ENCODE measurements at regions not wholly inside any gene's neighbourhood (a gene's known extent, or its start where the extent isn't known, plus 50 kb on each side); places are given as distances from the start of the nearest gene placed in this dataset.

DNA sequence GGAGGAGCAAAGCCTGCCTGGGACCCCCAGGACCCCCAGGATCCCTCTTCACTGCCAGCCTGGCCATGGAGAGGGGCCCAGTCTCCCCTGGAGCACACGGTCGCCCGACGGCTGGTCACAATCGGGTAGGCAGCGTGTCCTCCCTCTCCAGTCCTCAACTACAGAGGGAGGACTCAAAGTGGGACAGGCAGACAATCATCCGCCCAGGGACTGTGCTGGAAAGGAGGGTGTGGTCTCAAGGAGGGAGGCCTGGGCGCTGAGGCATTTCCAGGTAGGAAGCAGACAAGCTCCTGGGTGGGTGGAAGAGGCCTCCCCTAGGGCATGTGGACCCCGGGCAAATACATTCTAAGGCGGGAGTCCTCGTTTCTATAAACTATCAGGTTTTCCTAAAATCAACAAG is 93.2 kb upstream of the ADAMTS2 start:
- in situ Hi-C loops (cut with HindIII; ENCODE audit: low sequenced_read_pairs) = no loop called here
- no peak for DNase-seq (ENCODE audit: low read depth)
- TF ChIP-seq, protein P1, sequence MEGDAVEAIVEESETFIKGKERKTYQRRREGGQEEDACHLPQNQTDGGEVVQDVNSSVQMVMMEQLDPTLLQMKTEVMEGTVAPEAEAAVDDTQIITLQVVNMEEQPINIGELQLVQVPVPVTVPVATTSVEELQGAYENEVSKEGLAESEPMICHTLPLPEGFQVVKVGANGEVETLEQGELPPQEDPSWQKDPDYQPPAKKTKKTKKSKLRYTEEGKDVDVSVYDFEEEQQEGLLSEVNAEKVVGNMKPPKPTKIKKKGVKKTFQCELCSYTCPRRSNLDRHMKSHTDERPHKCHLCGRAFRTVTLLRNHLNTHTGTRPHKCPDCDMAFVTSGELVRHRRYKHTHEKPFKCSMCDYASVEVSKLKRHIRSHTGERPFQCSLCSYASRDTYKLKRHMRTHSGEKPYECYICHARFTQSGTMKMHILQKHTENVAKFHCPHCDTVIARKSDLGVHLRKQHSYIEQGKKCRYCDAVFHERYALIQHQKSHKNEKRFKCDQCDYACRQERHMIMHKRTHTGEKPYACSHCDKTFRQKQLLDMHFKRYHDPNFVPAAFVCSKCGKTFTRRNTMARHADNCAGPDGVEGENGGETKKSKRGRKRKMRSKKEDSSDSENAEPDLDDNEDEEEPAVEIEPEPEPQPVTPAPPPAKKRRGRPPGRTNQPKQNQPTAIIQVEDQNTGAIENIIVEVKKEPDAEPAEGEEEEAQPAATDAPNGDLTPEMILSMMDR (IDR thresholded peaks at IDR 0.05; ENCODE audit: low read depth, low read length, missing control alignments) = no peak

DNA sequence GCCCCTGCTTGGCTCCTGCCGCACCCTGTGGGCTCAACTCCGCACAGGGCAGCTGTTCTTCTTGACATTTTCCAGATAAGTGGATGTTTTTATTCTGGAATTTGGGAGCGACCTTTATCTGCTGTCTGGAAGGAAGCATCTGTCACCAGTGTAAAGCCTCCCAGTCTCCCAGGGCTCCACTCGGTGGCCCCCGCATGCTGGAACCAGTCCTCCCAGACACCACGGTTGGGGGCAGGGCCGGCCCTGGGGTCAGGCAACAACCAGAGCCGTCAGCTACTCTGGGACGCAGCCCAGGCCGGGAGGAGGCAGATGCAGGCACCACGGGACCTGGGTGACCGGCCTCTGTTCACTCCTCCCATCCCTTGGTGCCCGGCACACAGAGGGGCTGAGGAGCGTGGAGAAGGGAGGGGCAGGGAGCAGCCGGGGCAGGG is 92.8 kb upstream of the ADAMTS2 start:
- TF ChIP-seq, protein P1 (IDR thresholded peaks at IDR 0.05; ENCODE audit: low read depth, low read length, missing control alignments) = no peak

More for the DNA sequence above, 93.2 kb upstream of the ADAMTS2 start:
- H3K4me3 ChIP-seq (ENCODE audit: low read depth, low read length) = no peak overlapping the region

DNA sequence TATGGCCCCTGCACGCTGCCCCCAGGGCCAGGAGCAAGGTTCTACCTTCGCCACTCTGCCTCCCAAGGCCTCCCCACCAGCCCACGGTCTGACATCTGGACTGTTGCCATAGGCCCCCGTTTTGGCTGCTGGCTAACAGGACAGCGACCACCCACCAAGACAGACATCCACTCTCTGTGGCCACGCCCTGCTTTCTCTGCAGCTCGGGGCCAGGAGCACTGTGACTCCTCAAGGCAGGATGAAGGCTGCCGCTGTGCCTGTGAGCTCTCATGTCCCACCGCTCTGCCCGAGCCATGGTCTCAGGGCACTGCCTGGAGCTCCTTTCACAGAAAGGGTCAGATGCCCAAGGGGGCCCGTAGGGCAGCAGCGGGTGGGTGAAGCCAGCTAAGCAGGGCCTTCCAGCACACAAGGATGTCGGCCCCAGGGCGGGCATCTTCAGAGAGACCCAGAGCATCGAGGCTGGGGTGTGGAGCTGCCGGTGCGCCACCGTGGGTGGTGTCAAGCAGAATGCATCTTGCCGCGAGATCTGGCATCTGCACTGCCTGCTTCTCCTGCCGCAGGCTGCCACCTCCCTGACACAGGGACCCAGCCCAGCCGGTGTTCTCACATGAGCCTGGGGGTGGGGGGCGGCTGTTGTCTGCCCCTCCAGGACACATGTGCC is 92.2 kb upstream of the ADAMTS2 start:
- in situ Hi-C loops (cut with HindIII; ENCODE audit: low sequenced_read_pairs) = no loop called here
- DNase-seq (ENCODE audit: low read depth) = no peak
- H3K4me3 ChIP-seq (ENCODE audit: low read depth, low read length) = no peak overlapping the region
- TF ChIP-seq, protein P1 (IDR thresholded peaks at IDR 0.05; ENCODE audit: low read depth, low read length, missing control alignments) = no peak

More for the DNA sequence above, 92.8 kb upstream of the ADAMTS2 start:
- in situ Hi-C loops (cut with HindIII; ENCODE audit: low sequenced_read_pairs) = no loop called here
- DNase-seq (ENCODE audit: low read depth) = no peak
- H3K4me3 ChIP-seq (ENCODE audit: low read depth, low read length) = no peak overlapping the region

DNA sequence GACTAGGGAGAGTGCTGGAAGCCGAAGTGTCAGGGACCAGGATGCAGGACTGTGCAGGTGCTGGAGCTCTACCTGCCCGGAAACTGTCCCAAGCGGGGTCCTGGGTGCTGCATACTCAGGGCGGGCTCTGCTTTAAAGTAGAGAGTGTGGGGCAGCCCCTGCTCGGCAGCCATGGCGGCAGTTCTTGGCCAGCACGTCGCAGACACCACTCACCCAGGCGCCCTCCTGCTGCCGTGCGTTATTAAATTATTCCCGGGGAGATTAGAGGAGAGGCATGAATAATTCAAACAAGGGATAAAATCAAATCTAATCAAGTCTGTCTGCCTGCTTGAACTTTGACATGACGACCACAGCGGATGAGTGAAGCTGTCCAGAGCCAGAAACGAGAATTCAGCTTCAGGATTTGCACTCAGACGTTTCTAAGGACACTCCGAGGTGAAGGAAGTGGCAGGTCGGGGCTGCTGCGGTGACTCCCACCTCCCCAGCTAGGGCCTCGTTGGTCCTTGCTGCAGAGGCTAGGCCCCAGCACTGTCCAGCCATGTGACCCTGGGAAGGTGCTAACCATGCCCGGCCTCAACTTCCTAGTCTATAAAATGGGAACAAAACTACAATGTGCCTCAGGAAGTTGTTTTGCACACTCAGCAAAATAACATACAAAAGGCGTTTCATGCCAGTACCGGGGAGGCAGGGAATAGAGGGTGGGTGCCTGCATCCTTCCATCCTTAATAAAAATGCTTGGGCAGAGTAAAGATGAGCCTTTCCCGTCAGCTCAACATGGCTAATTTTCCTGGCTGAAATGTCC is 91.3 kb upstream of the ADAMTS2 start:
- H3K4me3 ChIP-seq (ENCODE audit: low read depth, low read length) = no peak overlapping the region
- in situ Hi-C loops (cut with HindIII; ENCODE audit: low sequenced_read_pairs) = no loop called here
- DNase-seq (ENCODE audit: low read depth) = no peak
- TF ChIP-seq, protein P1 (IDR thresholded peaks at IDR 0.05; ENCODE audit: low read depth, low read length, missing control alignments) = no peak

DNA sequence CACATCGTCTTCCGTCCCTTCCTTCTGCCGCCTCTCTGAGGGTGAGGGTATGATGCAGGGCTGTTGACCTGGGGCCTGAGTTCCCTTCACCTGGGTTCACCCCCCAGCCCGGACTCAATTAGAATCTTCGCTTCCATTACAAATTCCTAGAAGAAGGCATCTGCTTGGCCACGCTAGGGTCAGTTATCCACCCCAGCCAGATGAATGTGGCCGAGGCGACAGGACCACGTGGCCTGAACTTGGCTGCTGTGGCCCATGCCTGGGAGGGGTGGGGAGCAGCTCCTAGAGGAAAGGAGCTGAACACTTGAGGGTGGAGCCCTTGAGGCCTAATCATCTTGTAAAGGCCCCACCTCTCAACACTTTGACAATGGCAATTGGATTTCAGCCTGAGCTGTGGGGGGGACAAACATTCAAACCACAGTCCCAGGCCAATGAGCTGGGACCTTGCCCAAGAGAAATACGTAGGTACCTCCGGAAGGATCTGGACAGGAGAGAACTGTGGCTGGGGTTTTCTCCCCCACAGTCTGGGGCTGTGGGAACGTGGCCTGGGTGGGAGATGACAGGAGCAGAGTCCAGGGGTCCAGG is 90.6 kb upstream of the ADAMTS2 start:
- TF ChIP-seq, protein P1 (IDR thresholded peaks at IDR 0.05; ENCODE audit: low read depth, low read length, missing control alignments) = no peak
- no peak for DNase-seq (ENCODE audit: low read depth)
- in situ Hi-C loops (cut with HindIII; ENCODE audit: low sequenced_read_pairs) = no loop called here
- no peak overlapping the region for H3K4me3 ChIP-seq (ENCODE audit: low read depth, low read length)

DNA sequence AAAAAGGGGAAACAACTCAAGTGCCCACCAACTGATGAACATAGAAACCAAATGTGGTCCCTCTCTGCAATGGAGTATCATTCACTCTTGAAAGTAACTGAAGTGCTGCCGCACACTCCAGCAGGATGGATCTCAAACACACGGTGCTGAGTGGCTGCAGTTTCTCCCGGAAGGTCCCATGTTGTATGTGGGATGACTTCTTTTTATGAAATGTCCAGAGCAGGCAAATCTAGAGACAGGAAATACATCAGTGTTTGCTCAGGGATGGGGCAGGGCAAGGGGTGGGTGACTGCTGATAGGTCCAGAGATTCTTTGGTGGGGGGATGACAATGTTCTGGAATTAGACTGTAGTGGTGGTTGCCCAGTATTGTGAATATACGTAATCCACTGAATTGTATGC is 89.9 kb upstream of the ADAMTS2 start:
- TF ChIP-seq, protein P1 (IDR thresholded peaks at IDR 0.05; ENCODE audit: low read depth, low read length, missing control alignments) = no peak
- H3K4me3 ChIP-seq (ENCODE audit: low read depth, low read length) = no peak overlapping the region
- no peak for DNase-seq (ENCODE audit: low read depth)
- in situ Hi-C loops (cut with HindIII; ENCODE audit: low sequenced_read_pairs) = no loop called here

All from astrocyte of the cerebellum (primary cell).